ENCODE measurements at regions not wholly inside any gene's neighbourhood (a gene's known extent, or its start where the extent isn't known, plus 50 kb on each side); places are given as distances from the start of the nearest gene placed in this dataset.

GRCh38 chr3:87958289-87958688 is 100.5 kb downstream of the CGGBP1 start:
- no peak overlapping the region for H3K9ac ChIP-seq (ENCODE audit: low read depth in 1 of 2, low read length in 2 of 2)
- H3K27ac ChIP-seq (ENCODE audit: low read depth in 1 of 2, low read length in 2 of 2) = no peak overlapping the region
- H3K9me3 ChIP-seq (ENCODE audit: control insufficient read depth in 4 of 4, low read length in 3 of 4) = no peaks in the 10 kb centered on the region
- H3K4me1 ChIP-seq (ENCODE audit: control insufficient read depth in 4 of 4, insufficient read depth in 4 of 4, low read length in 3 of 4) = no peaks in the 10 kb centered on the region
- H3K4me3 ChIP-seq (ENCODE audit: low read depth in 1 of 3, low read length in 3 of 3) = no peak overlapping the region
- no peaks in the 10 kb centered on the region for H3K36me3 ChIP-seq (ENCODE audit: control insufficient read depth in 4 of 4, insufficient read depth in 3 of 4, low read depth in 1 of 4, low read length in 3 of 4)
- no peaks in the 10 kb centered on the region for H3K27me3 ChIP-seq (ENCODE audit: control insufficient read depth in 4 of 4, insufficient read depth in 4 of 4, low read length in 3 of 4)
- DNase-seq (ENCODE audit: low spot score) = no peak
- 39% methylated on average over 1 of the region's 1 CpG for WGBS
- TF ChIP-seq RXRA (IDR thresholded peaks at IDR 0.05) (no peak), TAF1 (conservative IDR thresholded peaks at IDR 0.05) (no peak), ZBTB33 (IDR thresholded peaks at IDR 0.05) (no peak), CTCF (IDR thresholded peaks at IDR 0.05; ENCODE audit: low read depth, low read length, missing input control) (no peak), RAD21 (IDR thresholded peaks at IDR 0.05) (no peak), HNF4A (conservative IDR thresholded peaks at IDR 0.05) (no peak), FOXA2 (IDR thresholded peaks at IDR 0.05) (no peak), REST (IDR thresholded peaks at IDR 0.05) (no peak), MAX (IDR thresholded peaks at IDR 0.05) (no peak), HNF4G (IDR thresholded peaks at IDR 0.05) (no peak), JUND (IDR thresholded peaks at IDR 0.05) (no peak), GABPA (IDR thresholded peaks at IDR 0.05 in 1 of 2, conservative IDR thresholded peaks at IDR 0.05 in 1 of 2) (no peak), EGR1 (IDR thresholded peaks at IDR 0.05; ENCODE audit: low read depth in 2 of 2) (no peak), SP1 (IDR thresholded peaks at IDR 0.05) (no peak), FOXA1 (IDR thresholded peaks at IDR 0.05) (no peak), NR2F2 (IDR thresholded peaks at IDR 0.05) (no peak), ATF3 (IDR thresholded peaks at IDR 0.05) (no peak), YY1 (IDR thresholded peaks at IDR 0.05) (no peak)

Data from liver (tissue), 8 donors.